ENCODE measurements at regions not wholly inside any gene's neighbourhood (a gene's known extent, or its start where the extent isn't known, plus 50 kb on each side); places are given as distances from the start of the nearest gene placed in this dataset.
A peak's percentile ranks its signal among the peaks of the same experiment; 100 is the strongest.

DNA sequence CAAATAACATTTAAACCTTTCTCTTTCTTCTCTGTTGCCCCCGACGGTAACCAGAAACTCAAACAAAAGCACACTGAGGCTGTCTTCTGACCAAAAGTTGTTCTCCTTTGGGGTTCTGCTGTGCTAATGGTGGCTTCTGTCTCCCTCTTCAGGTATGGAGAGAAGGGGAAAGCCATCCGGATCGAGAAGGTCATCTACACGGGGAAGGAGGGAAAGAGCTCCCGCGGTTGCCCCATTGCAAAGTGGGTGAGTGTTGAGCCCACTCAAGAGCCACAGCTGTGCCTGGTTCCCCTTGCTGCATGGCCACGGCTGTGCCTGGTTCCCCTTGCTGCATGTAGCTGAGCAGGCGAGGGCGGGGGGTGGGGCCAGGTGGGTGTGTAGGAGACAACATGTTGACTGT, 67.4 kb downstream of the BOLA3 start:
- TF ChIP-seq EZH2 (IDR thresholded peaks at IDR 0.05; ENCODE audit: insufficient read depth, low read length): no peak
- TF ChIP-seq, protein P1, sequence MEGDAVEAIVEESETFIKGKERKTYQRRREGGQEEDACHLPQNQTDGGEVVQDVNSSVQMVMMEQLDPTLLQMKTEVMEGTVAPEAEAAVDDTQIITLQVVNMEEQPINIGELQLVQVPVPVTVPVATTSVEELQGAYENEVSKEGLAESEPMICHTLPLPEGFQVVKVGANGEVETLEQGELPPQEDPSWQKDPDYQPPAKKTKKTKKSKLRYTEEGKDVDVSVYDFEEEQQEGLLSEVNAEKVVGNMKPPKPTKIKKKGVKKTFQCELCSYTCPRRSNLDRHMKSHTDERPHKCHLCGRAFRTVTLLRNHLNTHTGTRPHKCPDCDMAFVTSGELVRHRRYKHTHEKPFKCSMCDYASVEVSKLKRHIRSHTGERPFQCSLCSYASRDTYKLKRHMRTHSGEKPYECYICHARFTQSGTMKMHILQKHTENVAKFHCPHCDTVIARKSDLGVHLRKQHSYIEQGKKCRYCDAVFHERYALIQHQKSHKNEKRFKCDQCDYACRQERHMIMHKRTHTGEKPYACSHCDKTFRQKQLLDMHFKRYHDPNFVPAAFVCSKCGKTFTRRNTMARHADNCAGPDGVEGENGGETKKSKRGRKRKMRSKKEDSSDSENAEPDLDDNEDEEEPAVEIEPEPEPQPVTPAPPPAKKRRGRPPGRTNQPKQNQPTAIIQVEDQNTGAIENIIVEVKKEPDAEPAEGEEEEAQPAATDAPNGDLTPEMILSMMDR (IDR thresholded peaks at IDR 0.05; ENCODE audit: insufficient read depth, low read depth, low read length): no peak
- Histone ChIP-seq H4K20me1 (ENCODE audit: insufficient read depth, low read length) (peaks cover 9% of the 10 kb centered on the region), H3K9me3 (ENCODE audit: insufficient read depth, low read depth, low read length) (no peaks in the 10 kb centered on the region), H3K36me3 (ENCODE audit: insufficient read depth, low read length) (no peaks in the 10 kb centered on the region), H3K4me1 (ENCODE audit: insufficient read depth, low read length) (peaks cover 6% of the 10 kb centered on the region), H3K79me2 (ENCODE audit: insufficient read depth, low read length) (no peaks in the 10 kb centered on the region), H3K27me3 (ENCODE audit: insufficient read depth, low read length) (no peaks in the 10 kb centered on the region), H3K4me3 (ENCODE audit: insufficient read depth, low read depth, low read length) (no peak overlapping the region), H3K4me2 (ENCODE audit: low read length) (no peak overlapping the region), H3K9ac (ENCODE audit: low read length) (no peak overlapping the region), H3K27ac (ENCODE audit: low read depth, low read length) (no peak overlapping the region), H2AFZ (ENCODE audit: low read depth, low read length) (no peak overlapping the region)
- H3K36me3 Mint-ChIP-seq (ENCODE audit: low read depth, unreplicated experiment): peaks cover 28% of the 10 kb centered on the region
- H3K27me3 Mint-ChIP-seq (ENCODE audit: low read depth, unreplicated experiment): no peaks in the 10 kb centered on the region
- H3K4me3 Mint-ChIP-seq (ENCODE audit: unreplicated experiment): no peak overlapping the region
- H3K9me3 Mint-ChIP-seq (ENCODE audit: unreplicated experiment): no peaks in the 10 kb centered on the region
- H3K4me1 Mint-ChIP-seq (ENCODE audit: low read depth, unreplicated experiment): peaks cover 17% of the 10 kb centered on the region
- peak overlapping the region; percentile 47 for H3K27ac Mint-ChIP-seq (ENCODE audit: unreplicated experiment)
- FAIRE-seq (no peak), DNase-seq (ENCODE audit: low read depth) (no peak)

DNA sequence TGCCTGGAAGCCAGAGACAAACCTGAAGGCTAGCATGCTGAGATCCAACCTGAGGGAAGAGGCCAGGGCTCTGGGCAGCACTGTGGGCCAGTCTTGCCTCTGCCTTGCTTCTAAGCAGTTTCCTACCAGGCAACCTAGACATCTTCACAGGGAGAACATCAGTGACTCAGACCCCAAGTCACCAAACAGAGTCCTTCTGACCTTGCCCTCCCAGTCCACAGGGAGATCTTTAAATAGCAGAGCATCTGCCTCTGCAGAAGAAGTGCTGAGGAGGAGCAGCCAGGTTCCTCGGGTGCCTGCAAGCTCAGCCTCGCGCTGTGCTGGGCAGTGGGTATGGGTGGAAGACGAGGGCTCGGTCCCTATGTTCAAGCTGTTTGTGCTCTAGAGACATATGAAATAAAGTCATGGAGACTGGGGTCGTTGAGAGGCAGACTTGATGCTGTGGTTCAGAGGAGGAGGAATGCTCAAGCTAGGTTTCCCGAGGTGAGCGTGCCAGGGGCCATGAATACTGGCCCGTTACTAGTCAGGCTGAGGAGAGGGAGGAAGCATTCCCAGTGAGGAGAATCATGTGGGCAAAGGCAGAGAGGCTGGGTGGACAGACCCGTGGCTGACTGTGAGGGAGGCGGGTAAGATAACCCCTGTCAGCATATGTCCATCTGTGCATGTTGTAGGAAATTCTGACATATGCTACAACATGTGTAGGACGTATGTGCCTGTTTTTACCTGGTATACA, 66.5 kb downstream of the BOLA3 start:
- Histone ChIP-seq H3K79me2 (ENCODE audit: insufficient read depth, low read length) (no peaks in the 10 kb centered on the region), H3K9ac (ENCODE audit: low read length) (no peak overlapping the region), H3K4me1 (ENCODE audit: insufficient read depth, low read length) (peaks cover 6% of the 10 kb centered on the region), H3K4me3 (ENCODE audit: insufficient read depth, low read depth, low read length) (no peak overlapping the region), H3K4me2 (ENCODE audit: low read length) (no peak overlapping the region), H4K20me1 (ENCODE audit: insufficient read depth, low read length) (peaks cover 9% of the 10 kb centered on the region), H3K9me3 (ENCODE audit: insufficient read depth, low read depth, low read length) (no peaks in the 10 kb centered on the region), H3K27ac (ENCODE audit: low read depth, low read length) (no peak overlapping the region), H2AFZ (ENCODE audit: low read depth, low read length) (no peak overlapping the region), H3K36me3 (ENCODE audit: insufficient read depth, low read length) (no peaks in the 10 kb centered on the region), H3K27me3 (ENCODE audit: insufficient read depth, low read length) (no peaks in the 10 kb centered on the region)
- Mint-ChIP-seq H3K9me3 (ENCODE audit: unreplicated experiment) (no peaks in the 10 kb centered on the region), H3K4me3 (ENCODE audit: unreplicated experiment) (no peak overlapping the region), H3K27ac (ENCODE audit: unreplicated experiment) (peak overlapping the region; percentile 29), H3K4me1 (ENCODE audit: low read depth, unreplicated experiment) (peaks cover 11% of the 10 kb centered on the region), H3K36me3 (ENCODE audit: low read depth, unreplicated experiment) (peaks cover 34% of the 10 kb centered on the region), H3K27me3 (ENCODE audit: low read depth, unreplicated experiment) (no peaks in the 10 kb centered on the region)
- TF ChIP-seq EZH2 (IDR thresholded peaks at IDR 0.05; ENCODE audit: insufficient read depth, low read length): no peak
- TF ChIP-seq, protein P1 (IDR thresholded peaks at IDR 0.05; ENCODE audit: insufficient read depth, low read depth, low read length): no peak
- FAIRE-seq (no peak), DNase-seq (ENCODE audit: low read depth) (no peak)

DNA sequence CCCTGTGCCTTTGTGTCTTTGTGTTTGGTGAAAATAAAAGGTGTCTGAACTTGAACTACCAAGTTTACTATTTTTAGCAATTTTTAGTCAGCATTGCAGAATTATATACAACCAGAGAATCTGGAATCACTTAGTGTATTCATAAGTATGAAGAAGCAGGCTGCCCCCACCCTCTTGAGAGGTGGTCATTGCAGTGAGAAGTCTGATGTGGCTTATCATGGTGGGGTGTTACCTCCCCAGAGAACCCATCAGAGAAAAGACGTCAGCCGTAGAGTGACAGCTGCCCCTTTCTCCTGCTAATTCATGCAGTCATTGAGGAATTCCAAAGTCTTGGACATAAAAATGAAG, 66.0 kb downstream of the BOLA3 start:
- no peak overlapping the region for H3K27ac Mint-ChIP-seq (ENCODE audit: unreplicated experiment)
- H3K79me2 ChIP-seq (ENCODE audit: insufficient read depth, low read length): no peaks in the 10 kb centered on the region
- H3K9ac ChIP-seq (ENCODE audit: low read length): no peak overlapping the region
- H2AFZ ChIP-seq (ENCODE audit: low read depth, low read length): no peak overlapping the region
- no peaks in the 10 kb centered on the region for H3K36me3 ChIP-seq (ENCODE audit: insufficient read depth, low read length)
- peaks cover 9% of the 10 kb centered on the region for H4K20me1 ChIP-seq (ENCODE audit: insufficient read depth, low read length)
- no peaks in the 10 kb centered on the region for H3K9me3 Mint-ChIP-seq (ENCODE audit: unreplicated experiment)
- H3K4me2 ChIP-seq (ENCODE audit: low read length): no peak overlapping the region
- no peak for DNase-seq (ENCODE audit: low read depth)
- no peak overlapping the region for H3K27ac ChIP-seq (ENCODE audit: low read depth, low read length)
- FAIRE-seq: no peak
- no peak overlapping the region for H3K4me3 ChIP-seq (ENCODE audit: insufficient read depth, low read depth, low read length)
- no peaks in the 10 kb centered on the region for H3K27me3 Mint-ChIP-seq (ENCODE audit: low read depth, unreplicated experiment)
- H3K4me3 Mint-ChIP-seq (ENCODE audit: unreplicated experiment): no peak overlapping the region
- H3K36me3 Mint-ChIP-seq (ENCODE audit: low read depth, unreplicated experiment): peaks cover 34% of the 10 kb centered on the region
- H3K4me1 Mint-ChIP-seq (ENCODE audit: low read depth, unreplicated experiment): peaks cover 7% of the 10 kb centered on the region
- H3K4me1 ChIP-seq (ENCODE audit: insufficient read depth, low read length): peaks cover 6% of the 10 kb centered on the region
- TF ChIP-seq, protein P1 (IDR thresholded peaks at IDR 0.05; ENCODE audit: insufficient read depth, low read depth, low read length): no peak
- TF ChIP-seq EZH2 (IDR thresholded peaks at IDR 0.05; ENCODE audit: insufficient read depth, low read length): no peak
- no peaks in the 10 kb centered on the region for H3K9me3 ChIP-seq (ENCODE audit: insufficient read depth, low read depth, low read length)
- H3K27me3 ChIP-seq (ENCODE audit: insufficient read depth, low read length): no peaks in the 10 kb centered on the region

Measured in astrocyte (in vitro differentiated cells and primary cell).